ENCODE measurements at regions not wholly inside any gene's neighbourhood (a gene's known extent, or its start where the extent isn't known, plus 50 kb on each side); places are given as distances from the start of the nearest gene placed in this dataset.

DNA sequence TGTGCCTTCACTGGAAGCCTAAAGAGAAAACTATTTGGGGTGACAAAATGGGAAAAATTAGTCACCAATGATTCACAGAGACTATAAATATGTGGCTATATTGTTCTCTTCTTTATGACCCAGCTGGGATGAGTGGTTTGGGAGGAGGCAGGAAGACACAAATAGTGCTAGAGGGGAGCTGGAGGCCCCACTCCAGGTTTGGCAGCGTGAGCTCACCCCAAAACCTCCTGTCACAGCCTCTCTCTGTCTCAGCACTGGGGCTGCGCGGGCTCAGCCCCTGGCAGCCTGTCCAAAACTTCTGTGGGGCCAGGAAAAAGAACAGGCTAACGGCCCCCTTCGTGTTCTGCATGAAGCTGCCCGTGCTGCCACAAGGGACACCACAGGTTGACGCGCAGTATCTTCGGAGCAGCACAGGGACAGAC, 73.2 kb upstream of the LCLAT1 start:
- H3K27ac ChIP-seq (ENCODE audit: low read depth in 1 of 2, low read length in 2 of 2), result no peak overlapping the region
- no peaks in the 10 kb centered on the region for H3K9me3 Mint-ChIP-seq
- H3K4me1 Mint-ChIP-seq (ENCODE audit: low read depth), result no peaks in the 10 kb centered on the region
- H3K27ac Mint-ChIP-seq, result no peak overlapping the region
- no peak overlapping the region for H3K4me3 Mint-ChIP-seq
- ChIA-PET POLR2A (interaction anchor here (1.6 kb wide), 1 partner anchor 37 kb away, joined by 4 read pairs; no protein-coding TSS in a partner anchor), CTCF (no interaction called here)
- no peaks in the 10 kb centered on the region for H3K36me3 Mint-ChIP-seq (ENCODE audit: low read depth)
- TF ChIP-seq, protein P1, sequence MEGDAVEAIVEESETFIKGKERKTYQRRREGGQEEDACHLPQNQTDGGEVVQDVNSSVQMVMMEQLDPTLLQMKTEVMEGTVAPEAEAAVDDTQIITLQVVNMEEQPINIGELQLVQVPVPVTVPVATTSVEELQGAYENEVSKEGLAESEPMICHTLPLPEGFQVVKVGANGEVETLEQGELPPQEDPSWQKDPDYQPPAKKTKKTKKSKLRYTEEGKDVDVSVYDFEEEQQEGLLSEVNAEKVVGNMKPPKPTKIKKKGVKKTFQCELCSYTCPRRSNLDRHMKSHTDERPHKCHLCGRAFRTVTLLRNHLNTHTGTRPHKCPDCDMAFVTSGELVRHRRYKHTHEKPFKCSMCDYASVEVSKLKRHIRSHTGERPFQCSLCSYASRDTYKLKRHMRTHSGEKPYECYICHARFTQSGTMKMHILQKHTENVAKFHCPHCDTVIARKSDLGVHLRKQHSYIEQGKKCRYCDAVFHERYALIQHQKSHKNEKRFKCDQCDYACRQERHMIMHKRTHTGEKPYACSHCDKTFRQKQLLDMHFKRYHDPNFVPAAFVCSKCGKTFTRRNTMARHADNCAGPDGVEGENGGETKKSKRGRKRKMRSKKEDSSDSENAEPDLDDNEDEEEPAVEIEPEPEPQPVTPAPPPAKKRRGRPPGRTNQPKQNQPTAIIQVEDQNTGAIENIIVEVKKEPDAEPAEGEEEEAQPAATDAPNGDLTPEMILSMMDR (IDR thresholded peaks at IDR 0.05), result no peak
- no peaks in the 10 kb centered on the region for H3K27me3 ChIP-seq (ENCODE audit: control insufficient read depth in 1 of 2, insufficient read depth in 2 of 2, low read length in 2 of 2)
- no peaks in the 10 kb centered on the region for H3K36me3 ChIP-seq (ENCODE audit: insufficient read depth, low read length)
- H3K27me3 Mint-ChIP-seq, result no peaks in the 10 kb centered on the region
- intact Hi-C loops (cut with DNase I, micrococcal nuclease), result no loop called here
- DNase-seq (no peak), ATAC-seq (ENCODE audit: poor library complexity) (no peak)
- no peaks in the 10 kb centered on the region for H3K9me3 ChIP-seq (ENCODE audit: control insufficient read depth in 1 of 2, insufficient read depth in 1 of 2, low read length in 2 of 2)
- no peak overlapping the region for H3K4me3 ChIP-seq (ENCODE audit: low read length)
- no peaks in the 10 kb centered on the region for H3K4me1 ChIP-seq (ENCODE audit: insufficient read depth, low read length)

DNA sequence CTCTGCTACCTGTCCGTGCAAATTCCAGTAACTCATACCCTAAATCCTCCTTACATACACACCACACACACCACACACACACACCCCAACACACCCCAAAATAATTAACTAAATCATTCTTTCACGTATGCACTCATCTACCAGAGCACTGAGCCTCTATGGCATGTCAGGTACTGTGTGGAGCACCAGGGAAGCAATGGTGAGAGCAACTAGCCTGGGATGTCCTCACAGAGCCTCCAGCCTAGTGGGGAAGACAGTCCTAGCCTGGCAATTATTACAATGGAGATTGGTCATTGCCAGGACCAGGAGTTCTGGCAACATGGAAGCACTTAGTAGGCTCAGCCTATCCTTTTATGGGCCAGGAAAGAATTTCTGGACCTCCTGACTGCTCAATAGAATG, 72.7 kb upstream of the LCLAT1 start:
- Histone ChIP-seq H3K27me3 (ENCODE audit: control insufficient read depth in 1 of 2, insufficient read depth in 2 of 2, low read length in 2 of 2) (no peaks in the 10 kb centered on the region), H3K36me3 (ENCODE audit: insufficient read depth, low read length) (no peaks in the 10 kb centered on the region), H3K27ac (ENCODE audit: low read depth in 1 of 2, low read length in 2 of 2) (no peak overlapping the region), H3K4me1 (ENCODE audit: insufficient read depth, low read length) (no peaks in the 10 kb centered on the region), H3K4me3 (ENCODE audit: low read length) (no peak overlapping the region), H3K9me3 (ENCODE audit: control insufficient read depth in 1 of 2, insufficient read depth in 1 of 2, low read length in 2 of 2) (no peaks in the 10 kb centered on the region)
- no peak overlapping the region for H3K27ac Mint-ChIP-seq
- intact Hi-C loops (cut with DNase I, micrococcal nuclease), result no loop called here
- no peaks in the 10 kb centered on the region for H3K9me3 Mint-ChIP-seq
- TF ChIP-seq, protein P1 (IDR thresholded peaks at IDR 0.05), result no peak
- ChIA-PET POLR2A (no interaction called here), CTCF (no interaction called here)
- no peaks in the 10 kb centered on the region for H3K4me1 Mint-ChIP-seq (ENCODE audit: low read depth)
- H3K27me3 Mint-ChIP-seq, result no peaks in the 10 kb centered on the region
- DNase-seq, result no peak
- H3K36me3 Mint-ChIP-seq (ENCODE audit: low read depth), result no peaks in the 10 kb centered on the region
- no peak for ATAC-seq (ENCODE audit: poor library complexity)
- no peak overlapping the region for H3K4me3 Mint-ChIP-seq

DNA sequence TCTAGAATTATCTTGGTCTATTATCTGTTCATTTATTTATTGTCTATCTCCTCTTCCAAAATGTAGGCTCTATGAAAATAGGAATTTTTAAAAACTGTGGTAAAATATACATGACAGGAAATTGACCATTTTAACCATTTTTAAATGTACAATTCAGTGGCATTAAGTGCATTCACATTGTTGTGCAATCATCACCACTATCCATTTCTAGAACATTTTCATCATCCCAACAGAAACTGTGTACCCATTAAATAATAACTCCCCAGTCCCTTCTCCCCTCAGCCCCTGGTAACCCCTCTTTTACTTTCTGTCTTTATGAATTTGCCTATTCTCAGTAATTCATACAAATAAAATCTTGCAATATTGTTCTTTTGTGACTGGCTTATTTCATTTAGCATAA, 71.1 kb upstream of the LCLAT1 start:
- Mint-ChIP-seq H3K27me3 (no peaks in the 10 kb centered on the region), H3K4me3 (no peak overlapping the region), H3K27ac (no peak overlapping the region), H3K36me3 (ENCODE audit: low read depth) (no peaks in the 10 kb centered on the region), H3K9me3 (no peaks in the 10 kb centered on the region), H3K4me1 (ENCODE audit: low read depth) (no peaks in the 10 kb centered on the region)
- Histone ChIP-seq H3K27ac (ENCODE audit: low read depth in 1 of 2, low read length in 2 of 2) (no peak overlapping the region), H3K4me1 (ENCODE audit: insufficient read depth, low read length) (no peaks in the 10 kb centered on the region), H3K4me3 (ENCODE audit: low read length) (no peak overlapping the region), H3K9me3 (ENCODE audit: control insufficient read depth in 1 of 2, insufficient read depth in 1 of 2, low read length in 2 of 2) (no peaks in the 10 kb centered on the region), H3K36me3 (ENCODE audit: insufficient read depth, low read length) (no peaks in the 10 kb centered on the region), H3K27me3 (ENCODE audit: control insufficient read depth in 1 of 2, insufficient read depth in 2 of 2, low read length in 2 of 2) (no peaks in the 10 kb centered on the region)
- TF ChIP-seq, protein P1 (IDR thresholded peaks at IDR 0.05), result no peak
- DNase-seq (no peak), ATAC-seq (ENCODE audit: poor library complexity) (no peak)
- ChIA-PET POLR2A (no interaction called here), CTCF (no interaction called here)
- intact Hi-C loops (cut with DNase I, micrococcal nuclease), result no loop called here

All from CD4-positive, alpha-beta T cell (primary cell).